Kidney capillary endothelial cell (primary cell): ENCODE measurements at regions not wholly inside any gene's neighbourhood (a gene's known extent, or its start where the extent isn't known, plus 50 kb on each side); places are given as distances from the start of the nearest gene placed in this dataset.
"Not testable (repeated sequence)": the region's sequence is repeated elsewhere in the genome, so short reads cannot be mapped to it uniquely, and the experiment has no call there.

Source experiments
- DNase-seq: peaks from one replicate; pipeline ENCODE4 v3.0.0-alpha.2; 2018; ENCODE audit warnings: low spot score

DNA sequence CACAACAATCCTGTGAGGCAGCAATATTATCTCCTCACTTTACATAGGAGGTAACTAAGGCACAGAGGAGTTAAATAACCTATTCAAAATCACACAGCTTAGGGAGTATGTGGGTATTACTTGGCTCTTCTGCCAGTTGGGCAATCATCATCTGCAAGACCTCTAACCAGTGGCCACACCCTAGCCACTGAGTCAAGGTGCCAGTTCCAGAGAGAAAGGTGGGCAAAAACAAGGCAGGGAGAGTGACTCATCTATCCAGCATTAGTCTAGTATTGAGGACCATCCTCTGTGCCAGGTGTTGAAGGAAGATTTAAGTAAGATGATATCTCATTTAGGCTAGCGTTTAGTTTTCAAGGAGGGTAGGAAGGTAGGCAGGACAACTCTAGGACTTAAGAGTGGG lies 113.9 kb upstream of the EOLA2 start:
- DNase-seq: no peak

DNA sequence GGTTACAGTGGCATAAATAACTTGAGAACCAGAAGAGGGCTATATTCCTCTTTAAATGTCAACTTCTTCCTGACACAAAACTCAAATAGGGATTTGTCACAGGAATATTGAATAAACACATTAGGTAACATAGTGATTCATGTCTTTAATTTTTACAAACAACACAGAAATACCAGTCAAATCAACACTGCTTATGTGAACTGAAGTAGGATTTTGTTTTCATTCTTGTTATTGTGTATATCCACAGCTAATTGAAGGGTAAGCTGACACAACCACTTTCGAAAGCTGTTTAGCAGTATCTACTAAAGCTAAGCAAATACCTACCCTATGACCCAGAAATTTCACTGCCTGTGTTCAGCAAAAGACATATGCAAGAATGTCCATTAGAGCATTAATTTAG lies 120.4 kb upstream of the EOLA2 start:
- DNase-seq: no peak

GRCh38 chrX:150060406-150060805 lies 122.1 kb upstream of the EOLA2 start:
- no peak for DNase-seq

- peak; percentile 41 for DNase-seq
These were observed 124.2 kb upstream of the EOLA2 start for GRCh38 chrX:150062292-150063137.

- DNase-seq: no peak
These were observed 124.8 kb upstream of the EOLA2 start for GRCh38 chrX:150063138-150063518.

- DNase-seq: no peak
These were observed 125.4 kb upstream of the EOLA2 start for GRCh38 chrX:150063674-150064073.

DNA sequence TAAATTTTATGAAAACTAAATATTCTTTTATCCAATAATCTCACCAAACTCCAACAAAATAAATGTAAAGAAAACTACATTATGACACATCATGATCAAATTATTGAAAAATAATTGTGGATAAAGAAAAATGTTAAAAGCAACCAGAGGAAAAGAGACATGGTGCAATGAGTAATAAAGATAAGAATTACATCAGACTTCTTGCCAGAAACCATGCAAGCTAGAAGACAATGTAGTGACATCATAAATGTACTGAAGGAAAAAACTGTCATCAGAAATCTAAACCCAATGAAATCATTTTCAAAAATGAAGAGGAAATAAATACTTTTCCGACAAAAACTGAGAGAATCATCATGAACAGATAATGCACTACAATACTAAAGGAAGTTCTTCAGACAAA lies 135.9 kb upstream of the EOLA2 start:
- no peak for DNase-seq

DNA sequence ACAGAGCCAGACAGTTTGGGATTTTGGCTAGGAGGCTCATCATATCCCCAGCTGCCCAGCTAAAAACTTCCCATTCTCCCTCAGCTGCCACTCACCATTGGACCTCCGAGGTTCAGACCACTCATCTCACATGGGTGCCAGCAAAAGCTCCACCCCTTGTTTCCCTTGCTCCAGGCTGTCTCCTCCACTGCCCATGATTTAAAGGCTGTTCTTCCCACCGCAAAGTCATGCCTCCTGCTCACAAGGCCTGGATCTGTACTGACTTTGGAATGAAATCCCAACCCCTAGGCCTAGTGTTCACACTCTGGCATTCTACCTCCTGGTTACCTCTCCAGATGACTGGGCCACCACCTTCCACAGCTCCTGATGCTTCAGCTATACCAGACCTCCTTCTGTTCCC lies 142.2 kb upstream of the EOLA2 start:
- DNase-seq: no peak

DNA sequence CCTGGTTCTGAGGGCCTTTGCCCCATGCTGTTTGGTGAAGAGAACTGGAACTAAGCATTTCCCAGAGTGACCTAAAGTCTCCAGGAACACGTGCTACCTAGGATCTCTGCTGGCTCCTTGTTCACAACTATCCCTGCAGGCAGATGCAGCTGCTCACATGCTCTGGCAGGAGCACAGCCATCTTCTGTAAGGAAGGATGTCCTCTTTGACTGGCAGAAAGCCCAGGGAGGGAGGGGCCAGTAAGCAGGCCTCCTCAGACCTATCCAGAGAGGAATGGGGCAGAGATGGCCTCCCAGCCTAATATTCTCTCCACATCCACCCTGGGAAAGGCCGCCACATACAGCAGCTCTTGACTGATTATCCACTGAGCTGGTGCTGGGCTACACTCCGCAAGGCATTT lies 142.8 kb upstream of the EOLA2 start:
- no peak for DNase-seq

GRCh38 chrX:150084496-150085229 lies 146.4 kb upstream of the EOLA2 start:
- peak; percentile 47 for DNase-seq

DNA sequence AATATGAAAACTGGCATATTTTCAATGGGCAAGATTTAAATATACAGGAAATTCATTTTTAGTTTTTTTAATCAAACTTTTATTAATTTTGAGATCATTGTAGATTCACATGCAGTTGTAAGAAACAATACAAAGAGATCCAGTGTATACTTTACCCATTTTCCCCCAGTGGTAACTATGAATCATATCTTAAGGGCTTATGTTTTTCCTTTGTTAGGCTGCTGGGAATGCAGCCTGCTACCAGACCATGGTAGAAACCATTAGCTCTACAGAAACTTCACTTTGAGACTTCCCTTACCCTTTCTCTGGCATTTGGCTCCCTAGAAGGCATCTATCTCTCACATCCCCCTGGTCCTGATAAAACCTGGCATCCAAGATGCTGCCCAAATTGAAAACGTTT lies 147.6 kb upstream of the EOLA2 start:
- DNase-seq: peak; percentile 26

- no peak for DNase-seq
These were observed 148.1 kb upstream of the EOLA2 start for GRCh38 chrX:150086371-150086770.

DNA sequence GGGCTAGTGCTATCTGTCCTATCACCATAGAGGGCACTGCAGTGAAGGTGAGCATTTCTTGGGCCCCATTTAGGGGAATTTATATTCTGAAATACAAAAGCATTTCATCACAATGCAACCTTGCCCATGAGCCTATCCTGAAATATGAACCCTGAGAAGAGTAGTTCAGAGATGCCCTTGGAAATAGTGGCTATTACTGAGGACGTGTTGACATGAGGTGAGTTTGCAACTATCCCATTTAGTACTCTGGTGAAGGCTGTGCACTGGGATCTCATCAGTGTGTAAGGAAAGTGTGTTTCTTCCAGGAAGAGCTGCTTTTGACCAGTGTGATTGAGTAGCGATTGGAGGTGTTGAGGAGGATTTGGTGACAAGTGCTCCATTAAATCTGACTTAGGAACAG lies 149.3 kb upstream of the EOLA2 start:
- no peak for DNase-seq

GRCh38 chrX:150088042-150088441 lies 149.8 kb upstream of the EOLA2 start:
- no peak for DNase-seq

DNA sequence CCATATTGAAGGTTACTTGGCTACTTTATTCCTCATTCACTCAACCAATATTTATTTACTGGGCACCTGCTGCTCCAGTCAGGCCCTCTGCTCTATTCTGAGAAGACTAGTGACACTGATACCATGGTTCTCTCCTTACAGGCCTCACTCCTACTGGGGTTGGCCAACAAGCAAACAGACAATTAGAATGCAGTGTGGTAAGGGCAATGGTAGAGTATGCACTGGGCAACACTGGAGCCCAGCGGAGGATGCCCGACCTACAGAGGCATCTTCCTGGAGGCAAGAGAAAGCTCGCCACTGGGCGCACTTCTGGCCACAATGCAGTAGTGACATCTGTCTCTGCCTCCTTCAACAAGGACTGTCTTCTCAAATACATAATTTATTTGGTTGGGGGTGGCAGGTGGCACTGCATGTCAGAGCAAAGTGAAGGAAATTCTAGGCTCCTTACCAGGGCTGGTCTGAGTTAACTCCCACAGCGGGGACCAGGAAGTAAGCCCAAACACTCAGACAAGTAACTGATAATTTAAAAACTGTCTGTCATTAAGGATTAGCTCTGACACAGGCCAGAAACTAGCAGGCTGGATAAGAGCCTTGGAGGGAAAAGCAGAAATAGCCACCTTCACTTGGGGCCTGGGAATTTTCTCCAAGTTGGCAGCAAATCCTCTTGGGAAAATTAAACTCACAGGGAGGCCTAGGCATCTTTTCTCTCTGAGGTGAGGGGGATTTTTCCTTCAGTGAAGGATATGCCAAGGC lies 150.7 kb upstream of the EOLA2 start:
- DNase-seq: no peak

DNA sequence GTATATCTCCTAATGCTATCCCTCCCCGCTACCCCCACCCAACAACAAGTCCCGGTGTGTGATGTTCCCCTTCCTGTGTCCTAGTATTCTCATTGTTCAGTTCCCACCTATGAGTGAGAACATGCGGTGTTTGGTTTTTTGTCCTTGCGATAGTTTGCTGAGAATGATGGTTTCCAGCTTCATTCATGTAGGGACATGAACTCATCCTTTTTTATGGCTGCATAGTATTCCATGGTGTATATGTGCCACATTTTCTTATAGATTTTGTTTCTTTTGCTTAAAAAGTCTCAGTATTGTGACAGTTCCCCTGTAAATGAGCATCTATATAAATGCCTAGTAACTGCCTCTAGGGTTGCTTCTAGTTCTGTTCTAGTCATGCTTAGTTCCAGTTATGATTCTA lies 153.0 kb upstream of the EOLA2 start:
- not testable (repeated sequence) for DNase-seq

DNA sequence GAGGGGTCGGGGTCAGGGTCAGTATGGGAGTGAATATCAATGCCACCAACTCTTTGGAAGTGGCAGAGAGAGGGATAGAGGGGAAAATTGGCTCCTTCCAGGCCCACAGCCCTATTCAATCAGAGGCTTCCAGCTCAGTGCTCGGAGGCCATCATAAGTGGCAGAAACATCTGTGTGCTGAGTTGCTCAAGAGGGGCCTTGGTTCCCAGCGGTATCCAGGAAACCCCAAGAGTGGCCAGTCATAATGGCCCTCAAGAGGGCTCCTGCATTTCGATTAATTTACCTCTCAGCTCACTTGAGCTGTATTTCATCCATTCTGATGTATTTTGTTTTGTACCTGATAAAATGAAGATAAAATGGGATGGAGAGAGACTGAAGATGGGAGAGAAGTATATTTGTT lies 154.3 kb upstream of the EOLA2 start:
- no peak for DNase-seq

DNA sequence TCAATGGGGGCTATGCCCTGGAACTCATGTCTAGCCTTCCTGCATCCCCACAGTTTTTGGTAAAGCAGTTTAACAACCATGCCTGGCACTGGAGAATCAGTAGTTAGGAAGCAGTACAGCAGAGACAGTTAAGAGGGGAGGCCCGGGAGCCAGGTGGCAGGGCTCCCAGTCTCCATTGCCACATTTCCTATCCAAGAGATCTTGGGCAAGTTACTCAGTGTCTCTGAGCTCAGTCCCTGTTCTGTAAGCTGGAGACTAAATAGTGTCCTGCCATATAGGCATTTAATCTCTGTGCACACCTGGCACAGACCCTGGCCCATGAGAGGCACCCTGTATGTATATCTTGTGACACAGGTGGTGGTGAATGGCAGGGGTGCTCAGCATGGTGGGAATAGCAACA lies 156.1 kb upstream of the EOLA2 start:
- DNase-seq: no peak

DNA sequence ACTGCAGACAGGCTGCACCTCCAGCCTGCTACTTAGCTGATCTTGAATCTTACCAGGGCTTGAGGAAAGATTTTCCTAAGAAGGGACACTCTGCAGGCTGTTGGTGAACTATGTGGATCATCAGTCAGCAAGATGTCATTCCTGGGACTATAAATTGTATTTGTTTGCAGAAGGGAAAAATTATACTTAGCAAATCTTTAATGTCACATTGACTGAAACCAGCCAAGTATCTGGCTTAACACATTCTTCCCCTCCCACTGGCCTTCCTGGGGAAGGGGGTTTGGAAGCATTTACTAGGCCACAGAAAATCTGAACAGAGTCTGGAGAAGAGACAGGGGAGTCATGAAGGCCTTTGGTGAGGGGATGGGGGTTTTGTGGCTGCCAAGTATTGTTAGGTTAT lies 156.7 kb upstream of the EOLA2 start:
- DNase-seq: no peak

- DNase-seq: no peak
These were observed 161.0 kb upstream of the EOLA2 start for GRCh38 chrX:150099316-150099715.

- DNase-seq: no peak
These were observed 162.0 kb upstream of the EOLA2 start for GRCh38 chrX:150100261-150100660.

GRCh38 chrX:150118476-150118875 lies 180.2 kb upstream of the EOLA2 start:
- DNase-seq: no peak

- DNase-seq: no peak
These were observed 181.0 kb upstream of the EOLA2 start for GRCh38 chrX:150119323-150119722.
